GM04504 (cell line): ENCODE measurements at regions not wholly inside any gene's neighbourhood (a gene's known extent, or its start where the extent isn't known, plus 50 kb on each side); places are given as distances from the start of the nearest gene placed in this dataset.
"Not testable (repeated sequence)": the region's sequence is repeated elsewhere in the genome, so short reads cannot be mapped to it uniquely, and the experiment has no call there.

Source experiments
- DNase-seq: peaks from one replicate; pipeline ENCODE4 v3.0.0-alpha.2; 2012; ENCODE audit warnings: low read depth

DNA sequence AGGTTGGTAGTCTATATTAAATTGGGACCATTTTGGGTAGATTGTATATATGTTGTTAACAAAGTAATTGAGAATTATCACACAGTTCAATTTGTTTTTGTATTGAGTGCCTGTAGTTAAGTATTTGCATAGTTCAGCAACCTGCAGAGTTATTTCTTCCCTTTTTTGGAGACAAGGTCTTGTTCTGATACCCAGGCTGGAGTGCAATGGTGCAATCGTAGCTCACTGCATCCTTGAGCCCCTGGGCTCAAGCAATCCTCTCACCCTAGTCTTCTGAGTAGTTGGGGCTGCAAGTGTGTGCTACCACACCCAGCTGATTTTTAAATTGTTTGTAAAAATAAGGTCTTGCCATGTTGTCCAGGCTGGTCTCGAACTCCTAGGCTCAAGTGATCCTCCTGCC is 250.5 kb downstream of the UTRN start:
- no peak for DNase-seq

DNA sequence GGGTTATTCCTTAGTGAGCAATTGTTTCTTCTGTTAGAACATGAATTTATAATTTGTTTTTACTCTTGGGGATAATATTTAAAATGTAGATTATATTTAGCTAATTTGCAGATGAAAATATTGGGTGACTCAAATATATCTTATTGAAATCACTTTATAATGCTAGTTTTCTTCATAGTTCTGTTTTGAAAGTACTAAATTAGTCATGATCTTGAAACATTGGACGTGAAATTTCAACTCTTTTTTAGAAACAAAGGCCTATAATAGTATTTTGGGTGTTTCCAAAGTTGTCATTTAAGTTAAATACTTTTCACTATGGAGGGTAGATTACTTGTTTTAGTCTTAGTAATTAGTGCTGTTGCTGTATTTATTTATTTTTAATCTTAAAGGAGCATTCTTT is 250.9 kb downstream of the UTRN start:
- no peak for DNase-seq

DNA sequence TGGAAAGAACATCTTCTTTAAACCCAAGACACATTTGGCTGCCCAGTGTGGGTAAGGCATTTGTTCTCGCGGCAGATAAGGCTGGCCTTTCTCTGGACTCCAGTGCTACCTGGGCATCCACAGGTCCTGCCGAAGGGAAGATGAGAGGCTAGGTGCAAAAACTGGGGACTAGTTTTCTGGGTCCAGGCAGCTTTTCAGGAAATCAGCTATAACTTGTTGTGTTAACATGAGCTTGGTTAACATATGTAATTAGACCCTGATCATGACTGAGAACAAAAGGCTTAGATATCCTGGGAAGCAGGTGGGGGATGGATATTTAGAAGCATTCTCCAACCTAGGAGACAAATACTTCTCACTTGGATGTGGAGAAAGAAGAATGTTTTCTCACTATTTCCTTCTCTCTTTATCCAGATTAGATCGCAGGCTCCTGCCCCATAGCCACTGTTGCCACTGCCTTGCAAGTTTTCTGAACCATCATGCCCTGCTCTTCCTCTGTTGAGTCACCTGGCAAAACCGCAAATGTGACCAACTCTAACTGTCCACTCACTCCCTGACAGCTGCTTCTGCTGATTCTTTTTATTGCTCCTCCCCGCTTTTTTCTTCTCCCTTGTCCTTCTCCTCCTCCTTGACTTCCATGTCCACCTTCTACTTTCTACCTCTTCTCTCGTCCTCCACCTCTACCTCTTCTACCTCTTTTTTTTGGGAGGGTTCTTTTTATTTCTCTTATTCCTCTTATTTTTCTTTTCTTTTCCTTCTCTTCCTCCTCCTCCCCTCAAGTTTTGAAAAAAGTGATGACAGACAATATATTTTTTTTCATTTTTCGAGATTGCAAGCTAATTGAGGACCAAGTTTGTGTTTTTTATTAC is 258.1 kb downstream of the UTRN start:
- peak; percentile 29 for DNase-seq

DNA sequence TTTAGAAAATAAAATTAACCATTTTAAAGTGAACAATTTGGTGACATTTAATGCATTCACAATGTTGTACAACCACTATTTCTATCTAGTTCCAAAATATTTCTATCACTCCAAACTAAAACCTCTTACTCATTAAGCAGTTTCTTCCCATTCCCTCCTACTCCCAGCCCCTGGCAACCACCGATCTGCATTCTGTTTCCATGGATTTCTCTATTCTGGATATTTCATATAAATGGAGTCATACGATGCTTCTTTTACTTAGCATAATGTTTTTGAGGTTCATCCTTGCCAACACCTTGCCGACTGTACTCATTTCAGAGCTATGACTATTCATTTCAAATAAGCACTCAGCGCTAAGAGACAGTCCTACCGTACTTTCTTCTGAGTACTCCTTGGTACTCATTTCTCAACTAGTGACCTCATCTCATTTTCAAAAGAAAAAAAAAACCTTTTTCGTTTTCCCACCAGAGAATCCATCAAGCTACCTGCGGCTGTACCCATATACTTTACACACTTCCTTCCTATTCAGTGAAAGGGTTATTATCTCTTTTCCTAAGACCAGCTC is 259.2 kb downstream of the UTRN start:
- DNase-seq: no peak

DNA sequence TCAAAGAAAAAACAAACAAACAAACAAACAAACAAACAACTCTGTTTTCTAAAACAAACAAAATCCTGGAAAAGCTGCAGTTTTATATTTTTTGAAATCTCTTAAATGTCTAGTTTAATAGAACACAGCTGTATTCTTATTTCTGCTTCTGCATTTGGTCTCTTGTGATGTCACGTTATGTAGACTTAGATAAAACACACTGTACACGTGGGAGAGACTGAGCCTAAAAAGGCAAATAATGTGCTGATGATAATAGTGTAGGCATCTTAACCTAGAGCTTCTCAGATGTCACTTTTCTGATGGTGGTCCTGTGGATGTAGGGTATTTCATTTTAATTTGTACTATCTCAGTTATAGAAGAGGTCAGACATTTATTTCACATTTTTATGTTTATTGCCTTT is 261.7 kb downstream of the UTRN start:
- no peak for DNase-seq

DNA sequence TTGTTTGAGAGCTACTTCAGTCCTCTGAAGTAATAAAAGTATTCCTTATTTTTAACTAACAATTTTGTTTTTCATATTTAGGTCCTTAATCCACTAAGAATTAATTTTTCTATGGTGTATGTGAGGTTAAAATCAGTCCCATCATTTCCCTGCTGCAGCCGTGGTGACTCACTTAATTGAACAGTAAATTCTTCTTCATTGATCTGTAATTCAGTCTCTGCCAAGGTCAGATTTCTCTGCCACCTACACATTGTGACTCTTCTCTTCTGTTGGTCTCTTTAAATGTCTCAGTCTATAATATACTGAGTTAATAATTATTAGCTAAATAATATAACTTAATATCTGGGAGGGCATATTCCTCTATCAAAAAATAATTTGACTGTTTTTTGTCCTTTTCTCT is 262.3 kb downstream of the UTRN start:
- DNase-seq: no peak

DNA sequence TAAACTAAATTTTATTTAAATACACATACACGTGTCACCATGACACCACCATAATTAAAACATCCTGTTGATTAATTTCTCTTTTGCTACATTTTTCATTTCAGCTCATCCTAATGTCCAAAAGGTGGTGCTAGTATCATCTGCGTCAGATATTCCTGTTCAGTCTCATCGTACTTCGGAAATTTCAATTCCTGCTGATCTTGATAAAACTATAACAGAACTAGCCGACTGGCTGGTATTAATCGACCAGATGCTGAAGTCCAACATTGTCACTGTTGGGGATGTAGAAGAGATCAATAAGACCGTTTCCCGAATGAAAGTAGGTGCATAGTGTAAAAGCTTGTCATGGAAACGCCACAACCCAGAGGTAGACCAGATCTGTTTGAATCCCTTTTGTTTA is 263.4 kb downstream of the UTRN start:
- DNase-seq: no peak

DNA sequence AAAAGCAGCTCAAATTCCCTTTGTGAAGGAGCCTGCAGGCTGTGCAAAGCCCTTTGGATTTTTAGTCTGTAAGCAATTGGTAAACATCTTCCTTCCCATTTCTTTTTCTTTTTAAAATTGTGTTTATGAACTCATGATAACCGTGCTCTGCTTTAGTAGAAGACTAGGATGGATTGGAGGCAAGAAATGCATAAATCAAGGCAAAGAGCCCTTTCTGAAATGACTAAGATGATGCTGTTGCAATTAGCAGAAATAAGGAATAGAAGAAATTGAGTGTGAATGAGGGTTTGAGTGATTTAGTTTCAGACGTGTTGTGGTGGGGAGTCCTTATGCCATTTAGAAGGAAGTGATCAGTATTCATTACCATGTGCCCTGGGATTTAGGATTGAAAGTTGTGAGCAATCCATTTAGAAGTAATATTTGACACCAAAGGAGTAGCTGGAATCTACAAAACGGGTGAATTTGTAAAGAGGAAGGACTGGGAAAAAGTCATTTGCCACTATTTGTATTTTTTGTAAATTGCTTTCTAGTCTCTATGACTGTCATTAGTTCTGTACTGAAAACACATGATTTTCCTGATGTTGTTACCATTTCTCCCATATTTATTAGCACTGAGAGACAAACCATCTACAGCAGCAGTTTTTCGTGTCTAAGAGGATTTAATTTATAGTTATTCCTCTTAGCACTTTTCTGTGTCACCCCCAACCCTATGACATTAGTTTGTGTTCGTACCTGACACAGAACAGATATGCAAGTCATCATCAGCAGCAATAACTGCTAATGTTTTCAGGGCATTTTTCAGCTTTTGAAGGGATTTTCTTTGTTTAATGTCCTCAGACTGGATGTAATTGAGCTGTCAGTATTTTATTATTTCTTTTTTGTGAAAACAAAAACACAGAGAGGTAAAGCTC is 265.0 kb downstream of the UTRN start:
- no peak for DNase-seq

DNA sequence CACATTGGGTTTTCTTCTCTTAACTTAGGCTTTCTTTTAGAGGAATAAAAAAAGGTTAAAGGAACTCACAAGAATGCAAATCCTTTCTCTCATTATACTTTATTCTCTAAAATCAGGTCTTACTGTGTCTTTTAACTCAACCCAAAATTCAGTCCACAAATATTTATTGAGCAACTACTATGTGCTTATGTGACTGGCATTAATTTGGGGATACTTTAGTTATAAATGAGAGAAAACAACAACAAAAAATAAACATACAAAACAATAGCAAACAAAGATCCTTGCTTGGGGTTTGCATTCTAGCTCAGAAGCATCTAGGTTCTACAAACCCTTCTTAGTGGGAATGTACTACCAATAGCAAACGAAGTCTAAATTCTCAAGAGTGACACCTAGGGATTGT is 266.2 kb downstream of the UTRN start:
- no peak for DNase-seq

DNA sequence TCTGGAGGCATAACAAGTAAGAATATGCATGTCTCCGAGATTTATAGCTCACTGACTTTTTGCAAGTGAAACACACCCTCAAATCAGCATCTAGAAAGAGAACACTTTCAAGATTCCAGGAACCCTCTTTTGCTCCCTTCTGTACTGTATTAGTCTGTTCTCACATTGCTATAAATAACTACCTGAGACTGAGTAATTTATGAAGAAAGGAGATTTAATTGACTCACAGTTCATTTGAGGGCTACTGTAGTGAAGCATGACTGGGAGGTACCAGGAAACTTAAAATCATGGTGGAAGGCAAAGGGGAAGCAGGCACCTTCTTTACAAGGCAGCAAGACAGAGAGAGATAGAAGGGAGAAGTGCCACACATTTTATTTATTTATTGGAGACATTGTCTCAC is 269.9 kb downstream of the UTRN start:
- no peak for DNase-seq

DNA sequence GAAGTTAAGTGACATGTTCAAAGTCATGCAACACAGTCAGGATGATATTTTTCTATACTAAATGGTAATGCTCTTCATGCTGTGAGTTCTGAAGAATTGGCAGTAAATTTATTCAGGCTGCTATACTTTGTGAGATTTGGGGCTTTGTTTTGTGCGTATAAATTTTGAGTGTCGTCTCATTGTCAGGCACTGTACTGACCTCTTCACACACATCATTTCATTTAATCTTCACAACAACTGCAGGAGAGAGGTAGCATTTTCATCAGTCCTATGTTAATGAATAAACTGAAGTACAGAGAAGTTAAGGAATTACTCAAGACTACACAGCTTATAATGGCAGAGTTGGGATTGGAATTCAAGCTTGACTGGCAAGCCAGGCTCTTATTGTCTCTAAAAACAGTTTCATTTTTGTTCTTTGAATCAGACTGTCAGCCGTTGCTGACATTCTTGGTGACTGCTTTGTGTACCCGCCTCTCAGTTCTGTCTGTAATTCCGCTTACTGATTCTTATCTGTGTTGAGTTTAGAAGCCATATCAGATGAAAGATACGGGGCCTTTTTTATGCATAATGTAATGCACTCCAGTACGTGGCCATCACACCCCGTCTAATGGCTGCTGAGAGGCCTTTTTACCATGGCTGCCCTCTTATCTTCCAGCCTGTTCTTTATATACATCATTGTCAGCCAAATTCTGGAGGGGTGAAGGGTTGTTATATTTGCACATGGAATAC is 274.9 kb downstream of the UTRN start:
- no peak for DNase-seq

DNA sequence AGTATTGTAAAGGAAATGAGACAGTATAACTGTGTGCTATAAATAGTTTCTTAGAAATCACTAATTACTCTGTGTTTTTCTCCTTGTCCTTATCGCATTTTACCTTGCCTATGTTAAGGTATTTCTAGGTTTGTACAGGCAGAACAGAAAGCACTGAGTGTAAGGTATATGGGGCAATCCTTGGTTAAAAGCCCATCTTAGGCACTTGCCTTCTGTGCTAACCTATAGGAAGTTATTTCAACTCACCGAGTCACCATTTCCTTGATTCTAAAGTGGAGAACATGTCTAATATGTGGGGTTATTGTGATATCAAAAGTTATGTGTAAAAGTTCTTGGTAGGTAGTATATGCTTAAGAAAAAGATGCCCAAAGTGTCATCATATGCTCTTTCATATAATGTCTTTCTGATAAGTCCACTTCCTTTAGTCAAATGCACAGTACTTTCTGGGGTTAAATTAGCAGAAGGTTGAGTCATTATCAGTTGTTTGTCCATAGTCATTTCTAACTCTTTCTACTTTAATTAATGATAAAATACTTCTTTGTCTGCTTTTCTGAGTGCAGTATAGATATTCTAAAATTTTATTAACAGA is 276.4 kb downstream of the UTRN start:
- DNase-seq: no peak

DNA sequence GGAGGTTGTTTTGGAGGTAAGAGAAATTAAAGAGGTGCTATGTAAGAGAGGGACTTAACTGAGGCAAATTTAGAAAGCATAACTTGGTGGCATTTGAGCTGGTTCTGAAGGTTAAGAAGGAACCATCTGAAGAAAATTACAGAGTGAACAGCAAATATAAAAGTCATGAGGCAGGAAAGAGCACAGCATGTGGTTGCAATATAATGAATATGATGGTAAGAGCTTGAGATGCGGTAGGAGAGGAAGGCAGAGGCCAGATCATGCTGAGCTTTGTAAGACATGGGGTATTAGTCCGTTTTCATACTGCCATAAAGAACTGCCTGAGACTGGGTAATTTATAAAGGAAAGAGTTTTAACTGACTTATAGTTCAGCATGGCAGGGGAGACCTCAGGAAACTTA is 279.1 kb downstream of the UTRN start:
- DNase-seq: no peak

DNA sequence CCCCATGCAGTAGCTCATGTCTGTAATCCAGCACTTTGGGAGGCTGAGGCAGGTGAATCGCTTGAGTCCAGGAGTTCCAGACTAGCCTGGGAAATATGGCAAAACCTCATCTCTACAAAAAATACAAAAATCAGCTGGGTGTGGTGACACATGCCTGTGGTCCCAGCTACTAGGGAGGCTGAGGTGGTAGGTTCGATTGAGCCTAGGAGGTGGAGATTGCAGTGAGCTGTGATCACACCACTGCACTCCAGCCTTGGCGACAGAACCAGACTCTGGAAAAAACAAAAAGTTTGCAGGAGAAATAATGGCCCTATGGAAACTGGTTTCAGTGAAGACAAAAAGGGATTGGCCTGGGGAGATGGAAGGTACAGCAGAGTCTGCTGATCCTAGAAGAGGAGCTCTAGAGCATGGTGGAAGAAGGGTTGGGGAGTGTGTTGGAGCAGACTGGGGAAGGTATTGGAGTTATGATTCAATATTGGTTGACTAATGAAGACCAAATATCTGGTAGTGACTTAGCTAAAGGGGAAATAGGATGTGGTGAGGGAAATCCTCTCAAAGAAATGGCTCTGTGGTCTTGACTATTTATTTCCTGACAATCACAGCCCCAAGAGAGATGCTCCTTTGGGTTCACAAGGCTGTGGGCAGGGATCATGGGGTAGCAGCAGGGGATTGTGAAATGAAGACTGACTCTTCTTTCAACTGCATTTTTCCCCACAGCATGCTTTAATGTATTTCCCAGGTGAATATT is 281.9 kb downstream of the UTRN start:
- no peak for DNase-seq

DNA sequence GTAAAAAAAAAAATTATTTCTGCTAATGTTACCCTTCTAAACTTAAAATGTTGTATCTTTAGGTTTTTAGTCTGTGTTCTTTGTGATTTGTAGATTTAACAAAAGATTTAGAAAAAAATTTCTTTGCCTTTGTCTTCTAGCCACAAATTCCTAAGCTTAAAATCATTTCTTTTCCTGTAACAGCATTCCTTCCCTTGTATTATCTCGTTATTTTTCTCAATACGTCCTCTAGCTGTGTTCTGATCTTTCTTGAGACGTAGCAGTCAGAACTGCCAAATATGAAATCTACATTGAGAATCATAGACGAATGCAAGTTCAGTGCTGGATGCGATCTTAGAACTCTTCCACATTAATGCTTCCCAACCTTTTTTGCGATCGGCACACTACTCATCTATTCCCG is 283.1 kb downstream of the UTRN start:
- DNase-seq: no peak

DNA sequence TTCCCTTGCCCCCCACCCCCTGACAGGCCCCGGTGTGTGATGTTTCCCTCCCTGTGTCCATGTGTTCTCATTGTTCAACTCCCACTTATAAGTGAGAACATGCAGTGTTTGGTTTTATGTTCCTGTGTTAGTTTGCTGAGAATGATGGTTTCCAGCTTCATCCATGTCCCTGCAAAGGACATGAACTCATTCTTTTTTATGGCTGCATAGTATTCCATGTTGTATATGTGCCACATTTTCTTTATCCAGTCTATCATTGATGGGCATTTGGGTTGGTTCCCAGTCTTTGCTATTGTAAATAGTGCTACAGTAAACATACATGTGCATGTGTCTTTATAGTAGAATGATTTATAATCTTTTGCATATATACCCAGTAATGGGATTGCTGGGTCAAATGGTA is 287.4 kb downstream of the UTRN start:
- DNase-seq: not testable (repeated sequence)

DNA sequence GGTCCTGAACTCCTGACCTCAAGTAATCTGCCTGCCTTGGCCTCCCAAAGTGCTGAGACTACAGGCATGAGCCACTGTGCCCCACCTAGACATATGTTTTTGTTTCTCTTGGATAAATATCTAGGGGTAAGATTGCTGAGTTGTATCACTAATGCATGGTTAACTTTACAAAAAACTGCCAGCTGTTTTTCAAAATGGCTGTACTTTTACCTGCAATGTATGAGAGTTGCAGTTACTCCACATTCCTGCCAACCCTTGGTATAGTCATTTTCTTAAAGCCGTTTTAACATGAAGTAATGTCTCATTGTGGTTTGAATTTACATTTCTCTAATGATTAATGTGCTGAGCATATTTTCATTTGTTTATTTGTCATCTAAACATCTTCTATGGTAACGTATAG is 289.7 kb downstream of the UTRN start:
- no peak for DNase-seq

DNA sequence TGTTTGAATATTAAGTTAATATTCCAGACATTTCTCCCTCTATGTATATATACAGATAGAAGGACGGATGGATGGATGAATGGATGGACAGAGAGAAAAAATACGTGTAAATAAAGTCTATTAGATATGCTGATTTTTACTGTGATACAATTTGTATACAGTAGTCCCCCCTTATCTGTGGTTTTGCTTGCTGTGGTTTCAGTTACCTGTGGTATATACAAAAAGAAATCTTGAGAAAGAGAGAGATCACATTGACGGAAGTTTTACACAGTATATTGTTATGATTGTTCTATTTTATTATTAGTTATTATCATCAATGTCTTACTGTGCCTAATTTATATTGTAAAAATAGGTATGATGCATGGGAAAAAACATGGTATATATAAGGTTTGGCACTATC is 290.2 kb downstream of the UTRN start:
- DNase-seq: no peak

DNA sequence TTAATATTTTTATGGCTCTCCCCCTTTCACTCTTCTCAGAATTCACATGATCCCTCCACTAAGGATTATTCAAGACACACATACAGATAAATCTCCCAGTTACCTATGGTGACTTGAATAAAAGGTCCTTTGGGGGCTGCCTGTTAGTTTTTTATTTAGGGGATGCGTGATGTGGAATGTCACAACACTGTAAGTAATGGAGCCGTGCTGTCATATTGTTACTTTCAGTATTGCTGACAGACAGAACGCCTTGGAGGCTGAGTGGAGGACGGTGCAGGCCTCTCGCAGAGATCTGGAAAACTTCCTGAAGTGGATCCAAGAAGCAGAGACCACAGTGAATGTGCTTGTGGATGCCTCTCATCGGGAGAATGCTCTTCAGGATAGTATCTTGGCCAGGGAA is 291.7 kb downstream of the UTRN start:
- DNase-seq: no peak

DNA sequence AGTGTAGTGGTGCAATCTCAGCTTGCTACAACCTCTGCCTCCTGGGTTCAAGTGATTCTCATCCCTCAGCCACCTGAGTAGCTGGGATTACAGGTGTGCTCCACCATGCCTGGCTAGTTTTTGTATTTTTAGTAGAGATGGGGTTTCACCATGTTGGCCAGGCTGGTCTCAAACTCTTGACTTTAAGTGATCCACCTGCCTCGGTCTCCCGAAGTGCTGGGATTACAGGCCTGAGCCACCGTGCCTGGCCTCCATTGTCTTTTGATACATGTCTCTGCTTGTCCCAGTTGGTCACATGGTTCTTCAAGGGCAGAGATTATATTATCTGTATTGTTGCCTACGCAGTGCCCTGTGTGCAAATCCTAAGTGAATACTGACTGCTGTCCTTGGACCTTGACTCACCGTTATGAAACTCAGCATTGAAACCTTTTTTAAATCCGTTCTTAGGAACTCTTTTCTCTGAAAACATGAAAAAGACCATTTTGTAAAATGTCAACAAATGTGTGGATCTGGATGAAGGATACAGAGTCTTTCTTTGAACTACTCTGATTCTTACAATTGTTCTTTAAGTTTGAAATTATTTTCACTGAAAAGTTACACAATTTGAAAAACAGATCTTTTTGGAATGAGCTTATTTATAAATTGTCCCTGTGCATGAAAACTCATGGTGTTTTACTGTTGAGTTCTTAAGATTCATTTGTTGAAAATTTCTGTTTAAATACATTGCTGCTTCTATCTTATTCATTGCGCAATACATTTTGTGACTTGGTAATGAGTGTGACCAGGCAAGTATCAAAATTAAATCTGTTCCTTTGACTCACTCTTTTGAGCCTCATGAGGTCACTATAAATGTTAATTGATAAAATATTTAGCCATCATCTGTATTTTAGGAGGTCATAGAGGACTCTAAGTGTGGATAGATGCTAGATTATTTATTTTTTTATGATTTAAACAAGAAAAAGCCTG is 293.5 kb downstream of the UTRN start:
- no peak for DNase-seq
